ENCODE measurements at regions not wholly inside any gene's neighbourhood (a gene's known extent, or its start where the extent isn't known, plus 50 kb on each side); places are given as distances from the start of the nearest gene placed in this dataset.
"Not testable (repeated sequence)": the region's sequence is repeated elsewhere in the genome, so short reads cannot be mapped to it uniquely, and the experiment has no call there.

- TF ChIP-seq CTCF (conservative IDR thresholded peaks at IDR 0.05; ENCODE audit: low read length); EZH2phosphoT487 (IDR thresholded peaks at IDR 0.05; ENCODE audit: borderline replicate concordance): not testable (repeated sequence)
Measured at GRCh38 chr2:154520951-154521350, 177.5 kb upstream of the KCNJ3 start.

Measured in Loucy (cell line).